A204.1 (cell line): ENCODE measurements at regions not wholly inside any gene's neighbourhood (a gene's known extent, or its start where the extent isn't known, plus 50 kb on each side); places are given as distances from the start of the nearest gene placed in this dataset.

ENCODE experiments used
- FAIRE-seq: peaks from 2 replicates; lab custom pipeline; 2012; peaks lifted over from hg19 to GRCh38; lab: Jason Lieb, UNC

DNA sequence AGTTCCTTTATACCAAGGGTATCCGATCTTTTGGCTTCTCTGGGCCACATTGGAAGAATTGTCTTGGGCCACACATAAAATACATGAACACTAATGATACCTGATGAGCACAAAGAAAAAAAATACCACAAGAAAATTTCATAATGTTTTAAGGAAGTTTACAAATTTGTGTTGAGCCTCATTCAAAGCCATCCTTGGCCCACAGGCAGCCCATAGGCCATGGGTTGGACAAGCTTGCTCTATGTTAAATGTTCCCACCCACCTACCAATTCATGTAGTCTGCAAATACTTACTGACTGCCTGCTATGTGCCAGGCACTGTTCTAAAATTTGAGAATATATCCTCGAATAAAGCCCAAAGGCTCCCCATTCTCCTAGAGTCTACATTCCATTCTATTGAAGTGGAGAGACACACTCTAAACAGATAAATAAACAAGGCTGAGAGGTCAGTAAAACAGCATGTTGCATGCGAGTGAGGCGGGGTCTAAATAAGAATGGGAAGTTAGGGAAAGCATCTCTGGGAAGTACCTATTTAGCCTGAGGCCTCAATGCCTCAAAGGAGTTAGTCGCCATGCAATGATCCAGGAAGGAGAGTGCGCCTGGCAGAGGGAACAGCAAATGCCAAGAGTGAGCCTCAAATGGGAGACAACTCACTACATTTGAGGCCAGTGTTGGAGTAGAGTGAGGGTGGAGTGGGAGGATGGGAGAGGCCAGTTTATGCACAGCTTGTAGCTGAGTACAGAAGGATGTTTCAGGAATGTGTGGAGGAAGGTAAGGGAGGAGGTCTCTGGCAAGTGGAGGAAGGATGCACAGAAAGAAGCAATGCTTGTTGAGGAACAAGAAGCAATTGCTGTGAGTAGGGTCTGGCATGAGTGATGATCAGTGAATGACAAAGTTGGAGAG, 52.5 kb upstream of the CLDN10 start:
- FAIRE-seq = no peak

DNA sequence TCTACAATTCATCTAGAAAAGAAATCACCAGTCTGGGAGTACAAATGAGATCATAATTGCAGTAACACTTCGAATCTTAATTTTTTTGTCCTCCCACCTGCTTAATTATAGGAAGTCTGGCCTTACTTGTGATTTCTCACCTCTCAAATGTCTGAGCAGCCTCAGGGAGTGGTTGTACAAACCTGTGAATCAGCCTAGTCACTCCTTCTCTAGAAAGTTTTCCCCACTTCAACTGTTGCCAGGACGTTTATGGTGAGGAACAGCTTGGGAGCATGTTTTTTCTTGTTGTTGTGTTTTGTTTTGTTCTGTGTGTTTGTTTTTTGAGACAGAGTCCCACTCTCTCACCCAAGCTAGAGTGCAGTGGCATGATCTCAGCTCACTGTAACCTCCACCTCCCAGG, 50.3 kb upstream of the CLDN10 start:
- no peak for FAIRE-seq
